Heart left ventricle (tissue), 13 donors: ENCODE measurements at regions not wholly inside any gene's neighbourhood (a gene's known extent, or its start where the extent isn't known, plus 50 kb on each side); places are given as distances from the start of the nearest gene placed in this dataset.

Experiments used
- POLR2A ChIP-seq, 2 donors: fragments of 450-650 bp; IDR thresholded peaks; one replicate each; pipeline ENCODE4 v1.6.1; 2017; ENCODE audit warnings: antibody characterized with exemption in 2 of 2, mild to moderate bottlenecking in 2 of 2, moderate library complexity in 2 of 2
- TF ChIP-seq, protein P1 (sequence below), 12 donors: fragments of 200-600 bp; sonication (generic) in 4 of 12; IDR thresholded peaks; one replicate each; pipeline versions ENCODE4 v1.5.0 to v1.8.0; 2018 to 2022; ENCODE audit warnings: antibody characterized with exemption in 12 of 12, mild to moderate bottlenecking in 5 of 12
- donor health status: ischemic (EF 13 %, LVEDD 7.1; RV severe dilation, severe dysfunction).
- donor health status: DM: no; HTN: yes; CAD: no.
- donor health status: DM: no; HTN: no; CAD: no.
- donor health status: ischemic (EF 25% LVEDD 6.9; RV normal size, moderate dysfunction).
- donor health status: ischemic (EF 25% LVEDD 5.7; RV mildly dilated, moderate dysfunction).
- donor health status: ischemic (EF 35%, LVEDD 5.7; RV mildly dilated, moderate dysfunction).
- donor health status: nonischemic (EF 11% LVEDD 7.7; RV severe dilation, severe dysfunction).
- donor health status: DM: yes; HTN: yes; CAD: no.
- donor health status: PGD.
- donor health status: ischemic (EF 29% LVEDD 5.4; RV normal size, mild dysfunction).
- donor health status: nonischemic (EF 23%, LVEDD 6.1; RV moderate dilation, normal function).

DNA sequence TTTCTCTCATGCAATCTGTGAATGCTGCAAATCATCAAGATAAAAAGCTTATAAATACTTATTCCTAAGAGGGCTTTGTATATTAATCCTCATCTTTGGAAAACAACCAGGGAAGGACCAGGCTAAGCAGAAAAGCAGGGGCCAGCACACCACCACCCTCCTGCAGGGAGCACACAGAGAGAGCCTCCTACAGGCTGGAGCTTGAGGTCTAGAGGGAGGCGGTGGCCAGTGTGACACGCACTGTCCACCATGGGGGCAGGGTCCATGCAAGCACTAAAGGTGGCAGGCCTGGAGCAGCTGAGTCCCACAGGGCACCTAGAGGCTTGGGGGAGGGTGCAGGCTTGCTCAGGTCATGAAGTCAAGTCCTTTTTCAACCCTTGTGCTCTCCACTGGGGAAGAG is 236.9 kb downstream of the TACR3 start:
- TF ChIP-seq, protein P1, sequence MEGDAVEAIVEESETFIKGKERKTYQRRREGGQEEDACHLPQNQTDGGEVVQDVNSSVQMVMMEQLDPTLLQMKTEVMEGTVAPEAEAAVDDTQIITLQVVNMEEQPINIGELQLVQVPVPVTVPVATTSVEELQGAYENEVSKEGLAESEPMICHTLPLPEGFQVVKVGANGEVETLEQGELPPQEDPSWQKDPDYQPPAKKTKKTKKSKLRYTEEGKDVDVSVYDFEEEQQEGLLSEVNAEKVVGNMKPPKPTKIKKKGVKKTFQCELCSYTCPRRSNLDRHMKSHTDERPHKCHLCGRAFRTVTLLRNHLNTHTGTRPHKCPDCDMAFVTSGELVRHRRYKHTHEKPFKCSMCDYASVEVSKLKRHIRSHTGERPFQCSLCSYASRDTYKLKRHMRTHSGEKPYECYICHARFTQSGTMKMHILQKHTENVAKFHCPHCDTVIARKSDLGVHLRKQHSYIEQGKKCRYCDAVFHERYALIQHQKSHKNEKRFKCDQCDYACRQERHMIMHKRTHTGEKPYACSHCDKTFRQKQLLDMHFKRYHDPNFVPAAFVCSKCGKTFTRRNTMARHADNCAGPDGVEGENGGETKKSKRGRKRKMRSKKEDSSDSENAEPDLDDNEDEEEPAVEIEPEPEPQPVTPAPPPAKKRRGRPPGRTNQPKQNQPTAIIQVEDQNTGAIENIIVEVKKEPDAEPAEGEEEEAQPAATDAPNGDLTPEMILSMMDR (IDR thresholded peaks at IDR 0.05): no peak
- no peak for TF ChIP-seq POLR2A (IDR thresholded peaks at IDR 0.05)
